HG02852 (cell line): ENCODE measurements at regions not wholly inside any gene's neighbourhood (a gene's known extent, or its start where the extent isn't known, plus 50 kb on each side); places are given as distances from the start of the nearest gene placed in this dataset.
"Not testable (repeated sequence)": the region's sequence is repeated elsewhere in the genome, so short reads cannot be mapped to it uniquely, and the experiment has no call there.

Experiments used
- ATAC-seq: cut with Tn5 transposase; IDR thresholded peaks from one replicate; pipeline ENCODE4 v1.9.1; 2021; ENCODE audit warnings: mild to moderate bottlenecking, moderate library complexity; ENCODE audit not compliant: unreplicated experiment

GRCh38 chr12:105455261-105455660, 124.8 kb downstream of the C12orf75 start:
- no peak for ATAC-seq

DNA sequence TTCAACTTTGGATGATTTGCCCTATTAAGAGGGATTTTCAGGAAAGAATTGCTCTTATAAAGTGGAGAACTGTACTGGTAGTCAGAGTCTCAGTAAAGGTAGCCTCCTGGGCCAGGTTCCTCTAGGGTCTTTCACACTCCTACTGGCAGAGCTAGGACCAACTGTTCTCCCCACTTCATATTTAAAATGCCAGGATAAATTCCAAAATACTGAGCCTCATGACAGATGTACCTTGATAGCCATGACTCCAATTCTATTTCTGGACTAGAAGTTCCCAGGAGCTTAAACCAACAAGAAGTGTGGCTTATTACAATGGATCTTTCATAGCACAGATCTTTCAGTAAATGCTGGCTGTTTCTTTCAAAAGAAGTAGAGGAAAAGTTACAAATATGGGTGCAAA, 126.5 kb downstream of the C12orf75 start:
- ATAC-seq: no peak

DNA sequence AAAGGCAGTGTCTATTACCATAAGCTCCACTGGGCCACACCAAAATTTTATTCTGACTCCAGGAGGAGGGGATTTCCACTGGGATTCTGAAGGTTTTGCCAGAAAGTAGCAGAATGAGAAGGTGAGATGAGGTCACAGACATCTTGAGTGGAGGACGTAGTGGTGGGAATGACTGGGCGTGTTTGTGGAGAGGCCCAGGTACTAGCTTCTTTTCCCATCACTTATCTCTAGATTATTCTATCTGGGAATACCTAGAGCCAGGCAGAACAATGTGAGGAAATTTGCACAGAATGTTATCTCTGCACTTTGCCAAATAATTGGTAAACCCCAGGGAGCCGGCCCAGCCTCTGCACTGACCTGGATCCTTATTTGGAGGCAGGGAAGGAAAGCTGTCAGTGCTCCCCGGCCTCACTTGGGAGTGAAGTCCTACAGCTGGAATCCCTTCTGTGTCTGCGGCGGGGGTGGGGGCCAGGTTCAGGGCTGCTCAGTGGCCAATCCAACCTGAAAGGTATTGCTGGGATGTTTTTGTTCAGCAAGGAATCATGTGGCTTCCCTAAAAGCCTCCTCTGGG, 129.4 kb downstream of the C12orf75 start:
- no peak for ATAC-seq

DNA sequence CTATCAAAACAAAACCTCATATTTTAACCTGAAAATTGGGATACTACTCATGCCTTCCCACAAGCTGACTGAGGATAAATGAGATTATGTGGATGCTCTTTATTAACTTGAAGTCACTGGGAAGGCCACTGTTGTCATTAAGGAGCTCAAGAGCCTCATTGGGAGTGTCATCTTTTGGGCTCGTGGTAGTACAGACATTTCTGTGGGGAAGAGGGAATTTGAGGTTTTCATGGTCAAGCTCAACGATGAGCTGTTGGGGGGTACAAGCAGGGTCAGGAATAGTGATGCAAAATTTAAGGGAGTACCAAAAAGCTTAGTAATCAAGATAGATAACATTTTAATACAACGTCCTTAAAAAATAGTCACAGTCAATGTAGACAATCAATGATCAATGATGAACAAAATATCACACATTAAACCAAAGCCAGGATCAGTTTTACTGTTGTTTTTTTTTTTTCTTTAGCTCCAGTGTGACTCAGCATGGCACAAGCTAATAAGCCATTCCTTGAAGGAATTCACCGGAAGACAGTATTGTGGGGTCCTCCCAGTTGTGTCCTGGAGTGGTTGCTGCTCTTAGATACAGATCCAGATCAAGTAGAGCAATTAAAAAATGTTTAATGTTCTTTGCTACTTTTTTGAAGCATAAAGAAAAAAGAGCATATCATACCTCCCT, 130.9 kb downstream of the C12orf75 start:
- ATAC-seq: no peak

DNA sequence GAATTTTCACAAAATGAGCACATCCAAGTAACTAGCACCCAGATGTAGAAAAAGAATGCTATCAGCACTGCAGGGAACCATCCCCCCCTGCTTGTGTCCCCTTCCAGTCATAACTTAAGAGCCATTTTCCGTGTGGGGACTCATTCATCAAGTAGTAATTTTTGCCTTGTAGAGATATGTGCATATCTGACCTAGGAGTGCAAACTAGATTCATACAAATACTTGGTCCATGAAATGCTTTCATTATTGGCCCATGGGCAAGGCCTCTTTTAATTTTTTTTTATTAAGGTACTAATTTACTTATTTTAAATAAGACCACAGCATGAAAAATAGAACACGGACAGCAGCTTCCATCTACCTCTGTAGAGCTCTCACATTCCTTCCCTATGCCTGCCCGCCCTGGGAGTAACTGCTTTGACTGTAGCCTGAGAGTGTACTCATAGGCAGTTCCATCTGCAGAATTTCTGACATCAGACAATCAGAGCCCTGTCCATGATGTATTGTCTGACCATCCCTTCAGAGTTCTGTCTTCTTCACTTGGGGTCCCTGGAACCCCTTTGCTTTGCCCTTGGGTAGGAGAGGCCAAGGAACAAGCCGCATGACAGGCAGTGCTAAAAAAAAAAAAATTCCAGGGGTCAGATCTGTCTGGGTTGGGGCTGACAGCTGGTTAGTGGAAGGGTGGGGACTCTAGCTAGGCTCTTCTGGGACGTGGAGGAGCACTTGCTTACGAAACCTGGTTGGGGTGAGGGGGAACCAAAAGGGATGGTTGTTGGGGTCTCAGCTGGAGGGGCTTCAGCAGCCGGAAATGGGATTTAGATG, 131.7 kb downstream of the C12orf75 start:
- no peak for ATAC-seq

- no peak for ATAC-seq
Measured at GRCh38 chr12:105462831-105463230, 132.3 kb downstream of the C12orf75 start.

- ATAC-seq: no peak
Measured at GRCh38 chr12:105464406-105464805, 133.9 kb downstream of the C12orf75 start.

DNA sequence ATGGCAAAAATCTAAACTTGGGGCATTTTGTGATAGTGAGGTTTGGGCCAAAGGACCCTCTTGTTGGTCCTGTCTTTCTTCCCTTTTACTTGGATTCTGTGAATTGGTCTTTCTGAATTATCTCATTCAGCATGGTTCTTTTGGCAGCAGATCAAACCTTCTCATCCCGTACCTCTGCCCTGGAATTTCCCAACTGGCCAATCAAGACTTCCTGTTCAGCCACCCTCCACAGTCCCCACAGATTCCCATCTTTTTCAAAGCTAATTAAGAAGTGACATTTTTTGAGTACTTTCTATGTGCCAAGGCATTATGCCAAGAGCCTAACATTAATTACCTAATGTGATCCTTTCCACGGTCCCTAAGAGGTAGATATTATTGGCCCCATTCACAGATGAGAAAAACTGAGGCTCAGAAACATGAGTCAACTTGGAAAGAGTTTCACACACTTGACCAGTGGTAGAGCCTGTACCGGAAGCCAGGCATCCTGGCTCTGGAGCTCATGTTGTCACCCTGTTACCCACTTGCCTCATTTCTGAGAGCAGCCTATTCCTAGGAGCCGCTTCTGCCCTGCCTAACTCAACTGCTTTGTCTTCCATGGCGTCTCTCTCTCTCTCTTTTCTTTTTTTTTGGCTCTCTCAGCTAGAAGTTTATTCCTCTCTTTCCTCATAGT, 135.9 kb downstream of the C12orf75 start:
- no peak for ATAC-seq

GRCh38 chr12:105466901-105467598, 136.6 kb downstream of the C12orf75 start:
- no peak for ATAC-seq

DNA sequence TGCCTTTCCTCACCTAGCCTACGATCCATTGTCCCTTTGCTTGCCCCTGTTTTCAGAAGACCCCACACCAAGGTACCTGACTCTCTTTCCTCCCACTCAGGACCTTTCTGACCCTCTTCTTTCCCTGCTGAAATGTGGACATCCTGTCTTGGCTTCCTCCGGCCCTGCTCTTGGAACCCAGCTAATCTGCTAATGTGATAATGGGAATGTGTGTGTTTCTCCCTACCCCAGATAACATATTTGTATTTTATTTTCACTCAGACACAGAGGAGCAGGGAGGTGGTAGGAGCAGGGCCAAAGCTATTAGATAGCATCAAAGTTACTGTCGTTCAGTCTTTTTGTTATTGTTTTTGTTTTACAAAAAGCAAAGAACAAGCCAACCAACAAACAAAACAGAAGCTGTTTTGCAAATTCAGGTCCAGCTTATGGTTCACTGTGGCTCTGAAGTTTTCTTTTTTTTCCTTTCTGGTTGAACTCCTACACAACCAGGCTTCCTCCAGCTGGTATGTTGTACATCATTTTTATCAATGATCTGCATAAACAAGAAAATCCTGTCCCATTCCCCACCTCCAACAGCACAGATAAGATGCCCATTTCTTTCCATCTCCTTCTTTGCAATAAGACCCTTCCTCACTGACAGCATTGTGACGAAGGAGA, 137.3 kb downstream of the C12orf75 start:
- ATAC-seq: no peak

DNA sequence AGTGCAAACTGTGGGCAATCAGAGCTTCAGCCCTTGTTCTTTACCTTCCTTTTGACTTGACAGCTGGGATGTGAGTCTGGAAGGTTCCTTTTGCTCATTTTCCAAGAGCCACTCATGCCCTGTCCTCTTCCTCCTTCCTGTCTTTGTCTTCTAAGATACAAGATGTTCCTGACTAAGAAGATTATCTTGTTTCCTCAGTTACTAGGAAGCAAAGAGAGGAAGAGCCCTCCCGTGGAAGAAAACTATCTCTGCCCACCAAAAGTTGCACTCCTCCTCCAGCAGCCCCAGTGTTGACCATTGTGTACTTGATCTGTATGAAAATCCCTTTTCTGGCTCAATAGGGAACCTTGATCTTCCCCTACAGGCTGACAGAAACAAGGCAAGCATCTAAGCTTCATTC, 138.0 kb downstream of the C12orf75 start:
- no peak for ATAC-seq

DNA sequence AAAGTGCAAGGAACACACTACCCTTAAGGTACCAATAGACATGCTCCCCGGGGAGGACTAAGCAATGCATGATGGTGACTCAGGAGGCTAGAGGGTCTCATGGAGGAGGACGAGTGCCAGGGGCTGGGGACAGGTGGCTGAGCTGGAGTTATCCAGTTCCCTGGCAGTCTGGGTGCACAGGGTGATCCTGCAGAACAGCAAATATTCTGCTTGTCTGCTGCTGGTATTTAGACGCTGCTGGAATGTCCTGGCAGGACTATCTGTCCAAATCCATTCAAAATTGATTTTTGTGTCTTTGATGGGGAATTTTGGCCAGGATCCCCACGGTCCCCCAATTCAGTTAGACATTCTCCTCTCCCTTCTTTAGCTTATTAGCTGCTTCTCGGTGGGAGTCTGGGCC, 138.7 kb downstream of the C12orf75 start:
- no peak for ATAC-seq

DNA sequence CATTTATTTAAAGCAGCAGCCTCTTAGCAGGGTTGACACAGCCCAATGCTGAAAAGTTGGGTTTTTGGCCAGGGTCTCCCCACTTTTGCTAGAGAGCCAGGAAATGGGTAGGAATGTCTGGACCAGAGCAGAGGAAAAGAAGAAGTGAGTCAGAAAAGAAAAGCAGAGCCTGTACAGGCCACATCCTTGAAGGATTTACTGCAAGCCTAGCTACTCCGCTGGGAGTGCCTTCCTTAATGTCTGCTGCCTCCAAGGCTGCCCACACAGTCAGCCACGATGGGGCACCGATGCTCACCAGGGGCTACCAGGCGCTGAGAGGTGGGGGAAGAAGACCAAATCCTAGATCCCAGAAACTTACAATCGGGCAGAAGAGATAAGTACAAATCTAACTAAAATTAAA, 139.2 kb downstream of the C12orf75 start:
- ATAC-seq: no peak

- no peak for ATAC-seq
Measured at GRCh38 chr12:105470102-105470501, 139.6 kb downstream of the C12orf75 start.

DNA sequence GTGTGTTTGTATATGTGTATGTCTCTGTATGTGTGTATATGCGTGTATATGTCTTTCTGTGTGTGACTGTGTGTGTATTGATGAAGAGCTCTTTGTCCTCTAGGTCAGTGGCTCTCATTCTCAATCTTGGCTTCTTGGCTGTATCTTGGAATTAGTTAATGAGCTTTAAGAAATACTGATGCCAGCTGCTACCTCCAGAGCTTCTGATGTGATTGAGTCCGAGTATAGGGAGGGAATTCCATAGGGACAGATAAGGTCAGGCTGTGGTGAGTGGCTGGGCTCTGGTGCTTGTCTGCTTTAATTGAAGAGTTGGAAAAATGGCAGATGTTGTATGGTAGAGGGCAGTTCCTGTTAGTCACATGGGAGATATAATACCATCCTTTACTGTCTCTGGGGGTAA, 140.1 kb downstream of the C12orf75 start:
- ATAC-seq: no peak

- ATAC-seq: no peak
Measured at GRCh38 chr12:105474672-105475071, 144.2 kb downstream of the C12orf75 start.

DNA sequence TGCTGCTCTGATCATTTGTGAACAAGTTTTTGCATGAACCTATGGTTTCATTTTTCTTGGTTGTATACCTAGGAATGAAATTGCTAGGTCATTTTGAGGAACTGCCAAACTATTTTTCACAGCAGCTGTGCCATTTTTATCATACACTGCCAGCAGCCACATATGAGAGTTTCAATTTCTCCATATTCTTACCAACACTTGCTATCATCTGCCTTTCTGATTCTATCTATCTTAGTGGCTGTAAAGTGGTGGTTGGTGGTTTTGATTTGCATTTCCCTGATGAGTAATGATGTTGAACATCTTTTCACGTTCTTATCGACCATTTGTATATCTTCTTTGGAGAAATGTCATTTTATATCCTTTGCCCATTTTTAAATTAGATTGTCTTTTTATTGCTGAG, 146.1 kb downstream of the C12orf75 start:
- ATAC-seq: peak; percentile 50

- no peak for ATAC-seq
Measured at GRCh38 chr12:105477873-105478272, 147.4 kb downstream of the C12orf75 start.

- ATAC-seq: not testable (repeated sequence)
Measured at GRCh38 chr12:105478788-105479187, 148.3 kb downstream of the C12orf75 start.

DNA sequence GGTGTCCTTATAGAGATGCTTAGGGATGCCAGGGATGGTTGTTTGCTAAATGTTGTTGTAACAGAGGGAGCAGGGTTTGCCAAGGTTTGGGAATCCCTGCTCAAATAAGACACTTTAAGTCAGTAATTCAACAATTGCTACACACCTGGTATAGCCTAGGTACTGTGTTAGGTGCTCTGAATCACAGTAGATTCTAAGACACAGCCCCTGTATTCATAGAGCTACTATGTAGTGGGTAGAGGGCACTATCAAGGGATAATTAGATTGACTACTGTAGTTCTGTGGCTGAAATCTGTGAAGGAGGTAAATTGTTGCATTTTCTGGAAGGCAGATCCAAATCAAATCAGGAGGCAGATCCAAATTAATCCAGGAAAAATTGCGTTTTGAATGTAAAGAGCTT, 149.2 kb downstream of the C12orf75 start:
- no peak for ATAC-seq
